ENCODE measurements at regions not wholly inside any gene's neighbourhood (a gene's known extent, or its start where the extent isn't known, plus 50 kb on each side); places are given as distances from the start of the nearest gene placed in this dataset.

DNA sequence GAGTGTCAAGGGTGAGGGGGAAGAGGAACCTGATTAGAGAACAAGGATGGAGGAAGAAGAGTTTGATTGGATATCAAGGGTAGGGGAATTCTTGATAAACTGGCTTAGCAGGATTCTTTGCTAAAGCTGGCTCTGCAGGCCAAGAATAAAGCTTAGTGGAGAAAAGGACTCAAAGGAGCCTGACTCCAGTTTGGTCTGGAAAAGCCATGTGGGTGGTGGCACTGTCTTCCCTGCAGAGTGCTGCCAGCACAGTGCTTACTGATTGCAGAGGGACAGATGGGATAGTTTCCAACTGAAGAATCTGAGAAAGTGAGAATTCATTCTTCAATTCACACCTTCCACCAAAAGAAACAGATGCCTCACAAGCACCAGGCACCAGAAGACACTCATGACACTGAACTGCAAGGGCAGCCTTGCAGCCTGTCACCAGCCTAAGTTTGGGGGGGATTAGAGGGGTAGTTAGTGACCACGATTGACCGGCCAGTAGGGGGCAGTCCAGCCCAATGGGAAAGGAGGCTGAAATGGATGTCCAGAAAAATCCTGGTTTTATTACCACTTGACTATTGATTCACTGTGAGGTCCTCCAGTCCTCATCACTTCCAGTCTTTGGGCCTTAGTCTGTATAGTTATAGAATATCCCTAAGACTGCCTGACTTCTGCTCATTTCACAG lies 334.5 kb downstream of the SMAD2 start:
- peak; percentile 0 for DNase-seq (ENCODE audit: low spot score)

DNA sequence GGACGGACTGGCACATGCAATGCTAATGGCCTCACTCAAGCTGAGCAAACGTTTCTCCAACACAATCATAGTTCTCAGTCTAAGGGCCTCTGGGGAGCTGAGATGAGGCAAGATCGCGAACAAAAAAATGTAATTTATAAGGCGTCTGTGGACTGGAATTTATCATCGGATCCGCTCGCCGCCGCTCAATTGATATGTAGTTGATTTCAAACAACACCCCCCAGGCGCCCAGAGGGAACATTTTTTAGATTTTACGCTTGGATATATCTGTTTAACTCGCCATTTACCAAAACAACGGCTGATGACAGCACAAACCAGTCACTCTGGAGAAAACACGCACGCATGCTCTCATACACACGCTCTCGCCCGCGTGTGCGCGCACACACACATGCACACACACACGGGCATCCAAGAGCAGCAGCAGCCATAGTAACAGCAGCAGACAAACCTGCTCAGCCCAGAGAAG lies 335.8 kb downstream of the SMAD2 start:
- no peak for DNase-seq (ENCODE audit: low spot score)

DNA sequence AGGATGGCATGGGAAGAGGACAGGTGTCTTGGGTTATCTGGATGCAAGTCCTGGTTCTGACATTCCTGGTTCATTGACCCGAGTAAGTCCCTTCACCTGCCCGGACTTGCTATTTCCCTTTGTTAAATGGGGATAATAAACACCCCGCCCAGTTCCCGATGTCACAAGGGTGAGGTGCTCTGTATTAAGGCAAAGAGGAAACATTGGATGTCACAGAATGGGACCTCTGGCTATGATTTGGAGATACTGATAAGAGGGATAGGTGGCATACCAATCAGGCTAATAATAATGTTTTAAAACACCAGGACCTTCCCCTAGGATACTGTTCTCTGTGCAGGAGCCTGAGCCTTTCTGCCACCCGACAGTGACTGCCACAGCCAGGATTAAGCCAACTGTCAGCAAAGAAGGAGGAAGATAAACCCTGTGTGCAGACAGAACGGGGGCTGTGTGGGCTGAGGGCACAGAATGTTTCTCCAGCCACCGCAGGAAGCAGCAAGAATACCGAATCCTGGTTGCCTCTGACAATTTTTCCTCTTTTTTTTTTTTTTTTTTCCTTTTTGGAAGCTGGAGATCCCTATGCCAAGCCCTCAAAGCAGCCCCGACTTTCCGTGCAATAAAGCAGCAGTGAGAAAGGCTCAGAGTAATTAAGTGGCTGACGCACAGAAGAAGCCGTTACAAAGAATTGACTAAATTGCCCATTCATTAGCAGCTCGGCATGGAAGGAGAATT lies 336.6 kb downstream of the SMAD2 start:
- DNase-seq (ENCODE audit: low spot score): no peak

DNA sequence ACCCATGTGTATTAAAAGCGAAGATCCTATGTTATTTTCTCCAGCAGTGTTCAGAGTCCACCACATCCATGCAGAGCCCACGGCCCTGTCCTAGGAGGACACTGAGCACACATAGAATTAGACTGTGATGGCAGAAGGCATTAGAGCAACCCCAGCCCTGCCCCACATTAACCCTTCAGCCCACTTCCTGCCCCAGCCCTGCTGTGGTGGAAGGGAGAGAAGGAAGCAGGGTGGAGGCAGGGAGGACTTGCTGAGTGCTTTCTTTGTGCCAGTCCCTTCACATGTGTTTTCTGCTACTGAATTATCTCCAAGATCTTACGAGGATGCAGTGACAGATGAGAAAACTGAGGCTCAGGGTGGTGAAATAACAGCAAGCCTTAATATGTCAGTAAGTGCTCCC lies 339.0 kb downstream of the SMAD2 start:
- no peak for DNase-seq (ENCODE audit: low spot score)

- no peak for DNase-seq (ENCODE audit: low spot score)
These were observed 336.1 kb upstream of the SKOR2 start for GRCh38 chr18:47587587-47587986.

DNA sequence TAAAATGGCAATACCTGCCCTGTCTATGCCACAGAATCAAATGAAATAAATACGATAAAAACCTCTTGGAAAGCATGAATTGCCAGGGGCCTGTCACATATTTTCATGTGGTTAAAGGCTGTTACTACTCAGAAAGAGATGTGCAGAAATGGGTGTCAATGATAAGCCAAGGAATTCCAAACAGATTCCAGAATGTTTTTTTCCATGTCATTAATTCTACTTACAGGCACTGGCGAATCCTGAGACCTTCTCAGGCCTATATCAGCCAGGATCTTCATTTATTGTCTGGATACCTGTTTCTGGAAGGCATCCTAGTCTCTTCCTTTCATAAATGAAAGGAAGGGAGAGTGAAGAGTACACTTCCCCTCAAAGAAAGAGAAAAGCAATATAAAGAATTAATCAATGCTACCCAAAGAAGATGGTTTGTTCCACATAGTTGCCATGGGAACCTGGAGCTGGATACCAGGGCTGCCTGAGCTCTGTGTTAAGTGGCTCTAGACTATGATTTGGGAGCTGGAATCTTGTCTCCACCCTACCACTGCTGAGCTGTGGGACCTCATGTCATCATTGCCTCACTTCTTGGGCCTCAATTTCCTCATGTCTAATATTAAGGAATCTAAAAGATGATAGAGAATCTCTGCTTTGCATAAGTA lies 335.1 kb upstream of the SKOR2 start:
- no peak for DNase-seq (ENCODE audit: low spot score)

- no peak for DNase-seq (ENCODE audit: low spot score)
These were observed 334.5 kb upstream of the SKOR2 start for GRCh38 chr18:47585914-47586313.

GRCh38 chr18:47585136-47585535 lies 333.7 kb upstream of the SKOR2 start:
- DNase-seq (ENCODE audit: low spot score): no peak

DNA sequence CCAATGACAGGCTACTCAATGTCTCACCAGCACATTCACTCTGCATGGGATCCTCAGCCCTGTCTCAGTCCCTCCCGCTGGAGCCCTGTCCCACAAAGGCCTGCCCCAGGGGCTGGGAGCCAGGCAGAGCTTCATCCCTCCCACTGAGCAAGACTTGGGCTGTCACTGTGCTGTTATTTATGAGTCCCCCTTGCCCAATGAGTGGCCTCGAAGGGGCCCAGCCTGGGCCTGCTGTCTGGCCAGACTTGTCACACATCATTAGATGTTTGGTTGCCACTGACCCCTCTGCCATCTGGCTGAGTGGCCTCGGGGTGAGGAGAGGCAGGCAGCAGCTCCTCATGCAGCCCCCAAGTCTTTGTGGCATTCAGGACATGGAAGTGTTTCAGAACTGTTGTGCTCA lies 330.6 kb upstream of the SKOR2 start:
- DNase-seq (ENCODE audit: low spot score): no peak

- DNase-seq (ENCODE audit: low spot score): no peak
These were observed 326.1 kb upstream of the SKOR2 start for GRCh38 chr18:47577520-47577919.

- DNase-seq (ENCODE audit: low spot score): no peak
These were observed 323.5 kb upstream of the SKOR2 start for GRCh38 chr18:47574966-47575365.

DNA sequence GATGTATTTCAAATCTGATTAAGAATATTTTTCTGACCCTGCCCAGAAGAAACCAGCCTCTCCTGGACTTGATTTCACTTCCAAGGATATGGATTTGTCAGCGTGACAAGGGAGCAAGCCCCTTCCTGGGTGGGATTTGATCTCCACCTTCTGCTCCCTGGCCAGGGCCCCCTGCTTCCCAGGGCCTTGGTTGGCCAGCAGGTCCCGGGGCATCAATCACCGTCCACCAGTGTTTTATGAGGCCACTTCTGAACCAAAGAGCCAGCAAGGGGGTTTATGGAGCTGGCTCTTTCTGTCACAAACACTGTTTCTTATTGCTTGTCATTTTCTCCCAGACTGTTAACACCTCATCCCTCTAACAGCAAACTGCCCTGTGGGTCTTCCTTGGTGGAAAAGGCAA lies 320.5 kb upstream of the SKOR2 start:
- DNase-seq (ENCODE audit: low spot score): no peak

DNA sequence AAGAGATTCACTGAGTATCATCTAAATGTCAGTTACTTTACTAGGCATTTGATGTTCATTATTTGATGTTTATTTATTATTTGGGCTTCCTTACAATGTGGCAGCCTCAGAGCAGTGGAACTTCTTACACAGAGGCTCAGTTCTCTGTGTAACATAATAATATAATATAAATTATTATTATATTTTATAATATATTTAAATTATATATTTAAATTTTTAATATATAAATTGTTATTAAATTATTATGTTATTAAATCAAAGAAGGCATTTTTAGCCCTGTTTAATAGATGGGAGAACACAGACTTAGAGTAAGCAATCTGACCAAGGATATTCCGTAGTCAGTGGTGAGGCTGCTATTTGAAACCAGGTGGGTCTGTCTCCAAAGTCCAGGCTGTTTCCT lies 315.3 kb upstream of the SKOR2 start:
- no peak for DNase-seq (ENCODE audit: low spot score)

DNA sequence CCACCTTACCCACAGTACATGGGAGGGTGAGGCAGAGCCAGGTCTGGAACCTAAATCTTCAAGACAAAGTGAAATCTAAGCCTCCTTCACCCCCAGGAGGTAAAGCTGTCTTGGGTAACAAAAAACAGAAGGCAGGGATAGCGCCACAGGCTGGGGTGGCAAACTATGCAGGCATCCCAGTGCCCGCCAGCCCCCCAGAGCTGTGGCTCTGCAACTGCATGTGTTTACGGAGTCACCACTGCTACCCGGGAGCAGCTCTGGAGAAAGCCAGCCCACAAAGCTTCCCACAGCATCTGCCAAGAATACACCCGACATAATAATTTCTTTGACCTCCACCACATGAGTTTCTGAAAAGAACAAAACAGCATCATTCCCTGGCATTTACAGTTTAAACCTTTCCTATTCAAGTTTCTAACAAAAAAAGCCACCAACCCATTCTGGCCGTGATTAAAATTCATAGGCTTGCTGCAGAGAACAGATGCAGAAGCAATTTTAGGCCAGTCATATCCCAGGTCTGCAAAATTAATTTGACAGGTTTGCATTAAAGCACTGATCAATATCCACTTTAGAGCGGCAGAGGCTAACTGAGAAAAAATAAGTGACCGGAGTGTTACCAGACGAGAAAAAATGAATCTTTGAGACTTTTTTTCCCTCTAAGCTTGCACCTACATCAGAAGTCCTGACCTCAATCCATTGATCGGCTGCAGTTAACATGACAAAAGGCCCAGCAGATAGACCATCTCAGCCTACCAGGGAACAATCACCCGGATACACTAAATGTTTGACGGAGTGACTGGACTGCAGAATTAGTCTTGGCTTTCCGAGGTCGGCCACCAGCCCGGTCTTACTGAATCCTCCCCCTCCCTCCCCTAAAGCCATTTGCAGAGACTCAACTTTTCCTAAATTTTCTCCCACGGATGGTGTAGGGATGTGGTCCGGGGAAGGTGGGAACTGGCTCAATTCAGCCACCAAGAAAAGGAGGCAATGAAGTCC lies 309.6 kb upstream of the SKOR2 start:
- DNase-seq (ENCODE audit: low spot score): no peak

DNA sequence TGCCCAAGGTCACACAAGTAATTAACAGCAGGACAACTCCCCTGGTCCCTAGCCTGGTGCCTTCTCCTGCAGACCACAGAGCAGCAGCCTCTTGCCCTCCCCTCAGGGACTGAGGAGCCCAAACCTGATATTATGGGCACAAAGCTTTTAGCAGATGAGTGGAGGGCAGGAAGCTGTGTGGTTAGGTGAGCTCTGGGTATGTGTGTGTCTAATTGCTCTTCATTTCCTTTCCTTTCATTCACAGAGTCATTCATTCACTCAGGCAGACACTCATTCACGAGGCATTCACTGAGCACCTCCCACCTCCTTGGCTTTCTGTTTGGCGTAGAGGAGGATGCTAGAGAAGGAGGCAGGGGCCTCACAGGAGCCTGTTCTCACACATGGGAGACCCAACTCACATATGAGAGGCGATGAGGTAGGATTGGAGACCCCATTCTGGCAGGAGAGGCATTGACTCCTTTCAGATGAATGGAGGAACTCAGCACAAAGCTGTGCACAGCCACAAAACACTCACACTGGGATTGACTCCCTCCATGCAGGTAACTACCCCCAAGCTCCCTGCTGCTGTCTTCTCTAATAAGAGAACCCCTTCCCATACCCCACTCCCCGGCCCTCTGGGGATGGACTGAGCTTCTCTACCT lies 306.8 kb upstream of the SKOR2 start:
- peak; percentile 1 for DNase-seq (ENCODE audit: low spot score)

GRCh38 chr18:47557160-47557559 lies 305.7 kb upstream of the SKOR2 start:
- DNase-seq (ENCODE audit: low spot score): no peak

DNA sequence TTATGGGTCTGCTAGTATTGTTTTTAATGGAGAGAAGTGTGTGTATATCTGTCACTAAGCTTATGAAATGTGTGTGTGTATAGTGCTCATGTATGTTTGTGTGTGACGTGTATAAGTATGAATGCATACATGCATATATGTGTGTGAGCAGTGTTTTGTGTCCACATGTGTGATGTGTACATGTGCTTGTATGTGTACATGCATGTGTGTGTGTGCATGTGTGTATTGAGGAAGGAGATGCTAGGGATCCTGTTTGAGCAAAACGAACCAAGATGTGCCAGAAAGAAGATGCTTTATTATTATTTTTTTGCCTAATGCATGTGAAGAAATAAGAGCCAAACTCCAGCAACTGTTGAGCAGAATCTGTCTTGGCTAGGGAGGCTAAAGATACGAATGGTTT lies 301.3 kb upstream of the SKOR2 start:
- DNase-seq (ENCODE audit: low spot score): no peak

- no peak for DNase-seq (ENCODE audit: low spot score)
These were observed 299.2 kb upstream of the SKOR2 start for GRCh38 chr18:47550611-47551010.

GRCh38 chr18:47549021-47549540 lies 297.6 kb upstream of the SKOR2 start:
- DNase-seq (ENCODE audit: low spot score): no peak

DNA sequence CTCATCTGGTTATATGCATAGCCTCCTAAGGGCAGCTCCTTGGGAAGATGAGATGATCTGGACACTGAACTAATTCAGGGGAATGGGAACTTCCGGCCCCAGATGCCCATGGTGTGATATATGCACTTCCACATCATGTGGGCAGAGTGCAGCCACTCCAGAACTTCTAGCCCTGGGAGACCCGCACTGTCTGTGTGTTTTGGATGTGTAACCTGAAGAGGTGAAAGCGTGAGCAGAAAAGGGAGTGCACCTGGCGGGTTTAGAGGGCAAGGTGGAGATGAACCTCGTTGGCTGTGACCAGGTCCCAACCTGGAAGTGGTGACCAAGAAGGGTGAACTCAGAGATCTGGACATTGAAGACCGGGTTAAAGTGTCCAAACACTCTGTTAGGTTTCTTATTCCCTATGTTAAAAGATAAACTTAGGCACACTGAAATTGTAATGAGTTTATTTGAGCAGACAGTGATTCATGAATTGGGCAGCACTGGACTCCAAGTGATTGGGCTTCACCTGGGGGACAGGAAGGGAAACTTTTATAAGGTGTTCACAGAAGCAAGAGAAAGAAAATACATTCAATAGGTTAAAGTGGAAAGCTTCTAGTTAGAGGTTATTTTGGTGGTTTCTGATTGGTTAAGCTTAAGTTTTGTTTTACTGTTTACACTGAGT lies 296.2 kb upstream of the SKOR2 start:
- DNase-seq (ENCODE audit: low spot score): no peak

- DNase-seq (ENCODE audit: low spot score): no peak
These were observed 294.2 kb upstream of the SKOR2 start for GRCh38 chr18:47545613-47546012.
